A204.1 (cell line): ENCODE measurements at regions not wholly inside any gene's neighbourhood (a gene's known extent, or its start where the extent isn't known, plus 50 kb on each side); places are given as distances from the start of the nearest gene placed in this dataset.
"Not testable (repeated sequence)": the region's sequence is repeated elsewhere in the genome, so short reads cannot be mapped to it uniquely, and the experiment has no call there.

Experiments used
- FAIRE-seq: peaks from 2 replicates; lab custom pipeline; 2012; peaks lifted over from hg19 to GRCh38; lab: Jason Lieb, UNC

- no peak for FAIRE-seq
Observed at GRCh38 chr21:16116798-16117197, 387.0 kb downstream of the USP25 start.

- no peak for FAIRE-seq
Observed at GRCh38 chr21:16117331-16117730, 387.5 kb downstream of the USP25 start.

GRCh38 chr21:16117851-16118590 lies 388.2 kb downstream of the USP25 start:
- peak; percentile 97 for FAIRE-seq

- FAIRE-seq, result no peak
Observed at GRCh38 chr21:16124378-16125138, 394.8 kb downstream of the USP25 start.

GRCh38 chr21:16125274-16125673 lies 395.5 kb downstream of the USP25 start:
- no peak for FAIRE-seq

- not testable (repeated sequence) for FAIRE-seq
Observed at GRCh38 chr21:16132453-16132852, 402.7 kb downstream of the USP25 start.

- no peak for FAIRE-seq
Observed at GRCh38 chr21:16133248-16133647, 403.5 kb downstream of the USP25 start.

GRCh38 chr21:16134134-16134533 lies 404.4 kb downstream of the USP25 start:
- FAIRE-seq, result no peak

- FAIRE-seq, result no peak
Observed at GRCh38 chr21:16137106-16137505, 407.3 kb downstream of the USP25 start.

GRCh38 chr21:16145052-16145451 lies 415.3 kb downstream of the USP25 start:
- no peak for FAIRE-seq

GRCh38 chr21:16145479-16145878 lies 415.7 kb downstream of the USP25 start:
- FAIRE-seq, result no peak

GRCh38 chr21:16154321-16154720 lies 424.5 kb downstream of the USP25 start:
- FAIRE-seq, result no peak

- peak; percentile 34 for FAIRE-seq
Observed at GRCh38 chr21:16154951-16155635, 425.3 kb downstream of the USP25 start.

GRCh38 chr21:16156841-16157489 lies 427.2 kb downstream of the USP25 start:
- FAIRE-seq, result no peak

GRCh38 chr21:16159213-16159970 lies 429.6 kb downstream of the USP25 start:
- peak; percentile 88 for FAIRE-seq

- FAIRE-seq, result no peak
Observed at GRCh38 chr21:16159971-16160350, 430.2 kb downstream of the USP25 start.

- no peak for FAIRE-seq
Observed at GRCh38 chr21:16162953-16163352, 433.2 kb downstream of the USP25 start.

GRCh38 chr21:16169102-16169511 lies 439.3 kb downstream of the USP25 start:
- FAIRE-seq, result peak; percentile 96

- no peak for FAIRE-seq
Observed at GRCh38 chr21:16169779-16170178, 440.0 kb downstream of the USP25 start.

GRCh38 chr21:16176570-16176969 lies 446.8 kb downstream of the USP25 start:
- no peak for FAIRE-seq

GRCh38 chr21:16177532-16177931 lies 447.8 kb downstream of the USP25 start:
- FAIRE-seq, result no peak

GRCh38 chr21:16179773-16180172 lies 450.0 kb downstream of the USP25 start:
- no peak for FAIRE-seq
